ENCODE measurements at regions not wholly inside any gene's neighbourhood (a gene's known extent, or its start where the extent isn't known, plus 50 kb on each side); places are given as distances from the start of the nearest gene placed in this dataset.
"Not testable (repeated sequence)": the region's sequence is repeated elsewhere in the genome, so short reads cannot be mapped to it uniquely, and the experiment has no call there.

GRCh38 chr11:66789097-66789890, 53.9 kb upstream of the RCE1 start:
- DNase-seq, result peak in 2 of 3 experiments; percentile 10 to 57

- no peak for DNase-seq
These were observed 55.1 kb upstream of the RCE1 start for GRCh38 chr11:66787934-66788758.

DNA sequence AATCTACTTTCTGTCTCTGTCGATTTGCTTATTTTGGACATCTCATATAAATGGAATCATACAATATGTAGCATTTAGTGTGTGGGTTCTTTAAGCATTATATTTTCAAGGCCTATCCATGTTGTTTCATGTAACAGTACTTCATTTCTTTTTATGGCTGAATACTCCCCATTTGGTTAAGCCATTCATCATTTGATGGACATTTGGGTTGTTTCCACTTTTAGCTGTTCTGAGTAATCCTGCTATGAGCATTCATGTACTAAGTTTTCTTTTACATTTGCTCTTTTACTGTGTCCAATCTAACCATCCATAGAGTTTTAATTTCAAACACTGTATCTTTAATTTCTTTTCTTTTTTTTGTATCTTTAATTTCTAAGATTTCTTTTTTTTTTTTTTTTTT, 55.6 kb upstream of the SPTBN2 start:
- no peak for DNase-seq

DNA sequence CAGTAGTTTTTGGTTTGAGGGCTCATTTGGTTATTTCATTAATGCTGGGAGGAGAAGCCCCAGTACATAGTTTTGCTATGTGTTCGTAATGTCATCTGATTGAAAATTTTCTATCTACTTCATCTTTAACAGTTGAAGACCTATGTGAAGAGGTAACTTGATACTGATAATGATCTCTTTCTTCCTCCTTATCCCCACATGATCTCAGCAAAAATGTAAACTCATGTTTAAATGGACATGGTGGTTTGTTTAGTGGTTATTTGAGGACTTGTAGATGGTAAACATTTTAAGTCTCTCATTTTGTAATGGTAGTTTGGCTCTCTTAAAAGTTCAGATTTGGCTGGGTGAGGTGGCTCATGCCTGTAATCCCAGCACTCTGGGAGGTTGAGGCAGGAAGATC, 53.7 kb upstream of the SPTBN2 start:
- DNase-seq, result no peak

GRCh38 chr11:66779651-66780050, 50.6 kb upstream of the SPTBN2 start:
- DNase-seq, result not testable (repeated sequence)

Data from NCI-H1417 (cell line).